ENCODE measurements at regions not wholly inside any gene's neighbourhood (a gene's known extent, or its start where the extent isn't known, plus 50 kb on each side); places are given as distances from the start of the nearest gene placed in this dataset.
A peak's percentile ranks its signal among the peaks of the same experiment; 100 is the strongest.

DNA sequence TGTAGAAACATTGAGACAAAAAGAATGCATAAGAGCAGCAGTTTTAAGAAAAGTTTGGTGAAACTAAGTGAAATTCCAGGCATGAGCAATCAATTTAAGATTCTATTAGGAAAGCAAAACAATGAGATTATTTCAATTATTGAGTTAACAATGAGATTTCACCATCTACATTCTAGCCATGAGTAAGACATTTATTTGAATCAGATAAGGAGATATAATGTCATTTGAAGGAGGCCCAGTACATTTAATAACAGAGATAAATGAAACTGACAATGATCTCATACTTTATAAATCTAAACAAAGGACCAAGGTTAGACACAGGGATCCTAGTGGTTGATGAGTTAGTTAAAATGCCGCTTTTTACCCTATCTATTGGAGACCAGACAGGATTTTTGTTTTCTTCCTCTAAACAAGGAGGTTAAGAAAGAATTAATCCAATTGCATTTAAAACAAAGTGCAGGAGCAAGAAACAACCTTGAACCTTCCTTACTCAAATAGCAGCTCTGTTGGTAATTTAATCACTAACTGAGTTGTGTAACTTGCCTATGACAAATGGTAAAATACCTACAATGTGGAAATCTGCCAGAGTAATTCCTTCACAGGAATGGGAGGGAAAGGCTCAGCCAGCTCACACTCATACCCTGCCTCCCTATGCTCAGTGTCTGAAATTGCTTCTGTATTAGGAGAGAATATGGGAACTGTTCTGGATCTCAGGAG, 103.5 kb upstream of the NR3C1 start (continued):
- TF ChIP-seq KAT2B (IDR thresholded peaks at IDR 0.05; ENCODE audit: borderline replicate concordance, low read depth, low read length) (no peak), ZNF652 (CRISPR knock-in tag; IDR thresholded peaks at IDR 0.05; ENCODE audit: borderline replicate concordance, low read depth) (peak; percentile 67; the same call in 1 of the 2 replicates), ZNF564 (CRISPR knock-in tag; IDR thresholded peaks at IDR 0.05) (no peak), HOXA9 (CRISPR knock-in tag; IDR thresholded peaks at IDR 0.05; ENCODE audit: borderline replicate concordance) (no peak), SMAD3 (CRISPR knock-in tag; IDR thresholded peaks at IDR 0.05) (peak; percentile 92), GPN1 (CRISPR knock-in tag; IDR thresholded peaks at IDR 0.05; ENCODE audit: borderline replicate concordance) (no peak), MTF1 (CRISPR knock-in tag; IDR thresholded peaks at IDR 0.05) (no peak), KDM2A (CRISPR knock-in tag; IDR thresholded peaks at IDR 0.05; ENCODE audit: borderline replicate concordance, low read depth) (no peak), ZBTB38 (CRISPR knock-in tag; IDR thresholded peaks at IDR 0.05) (no peak), ZNF589 (CRISPR knock-in tag; conservative IDR thresholded peaks at IDR 0.05) (no peak), RARA (CRISPR knock-in tag; IDR thresholded peaks at IDR 0.05) (peak; percentile 99), GATA4 (IDR thresholded peaks at IDR 0.05; ENCODE audit: borderline replicate concordance, low read depth) (peak; percentile 75; the same call in 1 of the 2 replicates), NFE2L2 (IDR thresholded peaks at IDR 0.05; ENCODE audit: low read length) (no peak), FOXA3 (CRISPR knock-in tag; IDR thresholded peaks at IDR 0.05) (peak; percentile 95), KMT2B (CRISPR knock-in tag; IDR thresholded peaks at IDR 0.05) (peak; percentile 48; the same call in 1 of the 2 replicates), SIX4 (CRISPR knock-in tag; IDR thresholded peaks at IDR 0.05) (peak; percentile 95), MYC (CRISPR knock-in tag; IDR thresholded peaks at IDR 0.05; ENCODE audit: borderline replicate concordance) (no peak)
- TF ChIP-seq, protein P1, sequence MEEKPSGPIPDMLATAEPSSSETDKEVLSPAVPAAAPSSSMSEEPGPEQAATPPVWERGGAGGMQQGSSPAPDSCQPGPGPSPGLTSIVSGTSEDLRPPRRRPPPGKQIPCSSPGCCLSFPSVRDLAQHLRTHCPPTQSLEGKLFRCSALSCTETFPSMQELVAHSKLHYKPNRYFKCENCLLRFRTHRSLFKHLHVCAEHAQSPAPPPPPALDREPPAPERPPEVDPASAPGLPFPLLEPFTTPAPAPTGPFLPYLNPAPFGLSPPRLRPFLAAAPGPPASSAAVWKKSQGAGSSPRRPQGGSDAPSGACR (CRISPR knock-in tag; IDR thresholded peaks at IDR 0.05), result peak; percentile 60; the same call in 1 of the 2 replicates
- TF ChIP-seq, protein P2, sequence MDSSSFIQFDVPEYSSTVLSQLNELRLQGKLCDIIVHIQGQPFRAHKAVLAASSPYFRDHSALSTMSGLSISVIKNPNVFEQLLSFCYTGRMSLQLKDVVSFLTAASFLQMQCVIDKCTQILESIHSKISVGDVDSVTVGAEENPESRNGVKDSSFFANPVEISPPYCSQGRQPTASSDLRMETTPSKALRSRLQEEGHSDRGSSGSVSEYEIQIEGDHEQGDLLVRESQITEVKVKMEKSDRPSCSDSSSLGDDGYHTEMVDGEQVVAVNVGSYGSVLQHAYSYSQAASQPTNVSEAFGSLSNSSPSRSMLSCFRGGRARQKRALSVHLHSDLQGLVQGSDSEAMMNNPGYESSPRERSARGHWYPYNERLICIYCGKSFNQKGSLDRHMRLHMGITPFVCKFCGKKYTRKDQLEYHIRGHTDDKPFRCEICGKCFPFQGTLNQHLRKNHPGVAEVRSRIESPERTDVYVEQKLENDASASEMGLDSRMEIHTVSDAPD (CRISPR knock-in tag; IDR thresholded peaks at IDR 0.05), result peak; percentile 75; the same call in 1 of the 2 replicates
- TF ChIP-seq, protein P3, sequence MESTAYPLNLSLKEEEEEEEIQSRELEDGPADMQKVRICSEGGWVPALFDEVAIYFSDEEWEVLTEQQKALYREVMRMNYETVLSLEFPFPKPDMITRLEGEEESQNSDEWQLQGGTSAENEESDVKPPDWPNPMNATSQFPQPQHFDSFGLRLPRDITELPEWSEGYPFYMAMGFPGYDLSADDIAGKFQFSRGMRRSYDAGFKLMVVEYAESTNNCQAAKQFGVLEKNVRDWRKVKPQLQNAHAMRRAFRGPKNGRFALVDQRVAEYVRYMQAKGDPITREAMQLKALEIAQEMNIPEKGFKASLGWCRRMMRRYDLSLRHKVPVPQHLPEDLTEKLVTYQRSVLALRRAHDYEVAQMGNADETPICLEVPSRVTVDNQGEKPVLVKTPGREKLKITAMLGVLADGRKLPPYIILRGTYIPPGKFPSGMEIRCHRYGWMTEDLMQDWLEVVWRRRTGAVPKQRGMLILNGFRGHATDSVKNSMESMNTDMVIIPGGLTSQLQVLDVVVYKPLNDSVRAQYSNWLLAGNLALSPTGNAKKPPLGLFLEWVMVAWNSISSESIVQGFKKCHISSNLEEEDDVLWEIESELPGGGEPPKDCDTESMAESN (CRISPR knock-in tag; conservative IDR thresholded peaks at IDR 0.05), result peak; percentile 57; the same call in 1 of the 2 replicates
- TF ChIP-seq, protein P4, sequence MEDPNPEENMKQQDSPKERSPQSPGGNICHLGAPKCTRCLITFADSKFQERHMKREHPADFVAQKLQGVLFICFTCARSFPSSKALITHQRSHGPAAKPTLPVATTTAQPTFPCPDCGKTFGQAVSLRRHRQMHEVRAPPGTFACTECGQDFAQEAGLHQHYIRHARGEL (CRISPR knock-in tag; IDR thresholded peaks at IDR 0.05), result no peak
- TF ChIP-seq, protein P5, sequence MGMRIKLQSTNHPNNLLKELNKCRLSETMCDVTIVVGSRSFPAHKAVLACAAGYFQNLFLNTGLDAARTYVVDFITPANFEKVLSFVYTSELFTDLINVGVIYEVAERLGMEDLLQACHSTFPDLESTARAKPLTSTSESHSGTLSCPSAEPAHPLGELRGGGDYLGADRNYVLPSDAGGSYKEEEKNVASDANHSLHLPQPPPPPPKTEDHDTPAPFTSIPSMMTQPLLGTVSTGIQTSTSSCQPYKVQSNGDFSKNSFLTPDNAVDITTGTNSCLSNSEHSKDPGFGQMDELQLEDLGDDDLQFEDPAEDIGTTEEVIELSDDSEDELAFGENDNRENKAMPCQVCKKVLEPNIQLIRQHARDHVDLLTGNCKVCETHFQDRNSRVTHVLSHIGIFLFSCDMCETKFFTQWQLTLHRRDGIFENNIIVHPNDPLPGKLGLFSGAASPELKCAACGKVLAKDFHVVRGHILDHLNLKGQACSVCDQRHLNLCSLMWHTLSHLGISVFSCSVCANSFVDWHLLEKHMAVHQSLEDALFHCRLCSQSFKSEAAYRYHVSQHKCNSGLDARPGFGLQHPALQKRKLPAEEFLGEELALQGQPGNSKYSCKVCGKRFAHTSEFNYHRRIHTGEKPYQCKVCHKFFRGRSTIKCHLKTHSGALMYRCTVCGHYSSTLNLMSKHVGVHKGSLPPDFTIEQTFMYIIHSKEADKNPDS (CRISPR knock-in tag; IDR thresholded peaks at IDR 0.05), result peak; percentile 93; the same call in 1 of the 2 replicates
- TF ChIP-seq, protein P6, sequence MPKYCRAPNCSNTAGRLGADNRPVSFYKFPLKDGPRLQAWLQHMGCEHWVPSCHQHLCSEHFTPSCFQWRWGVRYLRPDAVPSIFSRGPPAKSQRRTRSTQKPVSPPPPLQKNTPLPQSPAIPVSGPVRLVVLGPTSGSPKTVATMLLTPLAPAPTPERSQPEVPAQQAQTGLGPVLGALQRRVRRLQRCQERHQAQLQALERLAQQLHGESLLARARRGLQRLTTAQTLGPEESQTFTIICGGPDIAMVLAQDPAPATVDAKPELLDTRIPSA (CRISPR knock-in tag; IDR thresholded peaks at IDR 0.05; ENCODE audit: borderline replicate concordance), result no peak

Measured in HepG2 (cell line).